NCI-H446 (cell line): ENCODE measurements at regions not wholly inside any gene's neighbourhood (a gene's known extent, or its start where the extent isn't known, plus 50 kb on each side); places are given as distances from the start of the nearest gene placed in this dataset.
A peak's percentile ranks its signal among the peaks of the same experiment; 100 is the strongest.
"Not testable (repeated sequence)": the region's sequence is repeated elsewhere in the genome, so short reads cannot be mapped to it uniquely, and the experiment has no call there.

Experiments
- DNase-seq, 2 experiments: peaks; one replicate each; lab custom pipeline; 2025; lab: John Stamatoyannopoulos, UW

DNA sequence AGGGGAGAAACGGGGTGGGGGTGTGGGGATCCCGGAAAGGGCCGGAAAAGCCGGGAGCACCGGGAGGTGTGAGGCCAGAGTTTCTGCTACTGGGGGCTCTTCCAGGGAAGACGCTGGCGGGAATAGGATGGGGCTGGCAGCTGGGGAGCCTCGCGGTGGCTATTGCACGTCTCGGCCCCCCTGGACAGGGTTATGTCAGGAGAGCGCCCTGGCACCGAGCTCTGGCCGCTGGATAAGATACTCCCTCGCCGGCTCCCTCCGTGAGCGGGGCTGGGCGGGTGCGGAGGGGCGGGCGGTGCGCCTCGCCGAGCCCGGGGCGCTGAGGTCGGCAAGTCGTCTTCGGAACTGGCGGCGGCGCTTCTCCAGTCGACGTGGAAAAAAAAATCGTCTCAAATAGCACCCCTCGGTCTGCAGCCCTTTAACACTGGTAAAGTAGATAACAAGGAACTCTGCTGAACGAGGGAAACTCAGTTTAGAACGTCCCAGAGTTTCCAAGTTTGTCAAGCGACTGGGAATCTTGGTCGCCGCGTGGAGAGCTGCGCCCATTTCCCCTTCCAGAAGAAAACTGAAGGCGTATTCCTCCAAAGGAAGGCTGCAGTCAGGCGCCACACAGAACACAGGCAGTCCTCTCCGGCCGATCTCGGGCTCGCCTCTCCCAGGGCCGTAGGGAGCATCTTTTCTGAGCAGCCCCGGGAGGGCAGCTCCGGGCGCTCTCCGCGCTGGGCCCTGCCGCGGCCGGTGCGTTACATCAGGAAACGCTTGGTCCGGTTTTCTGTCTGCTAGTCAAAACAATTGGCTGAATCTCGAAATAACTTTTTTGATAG lies 115.1 kb downstream of the KCNRG start:
- DNase-seq: no peak

- DNase-seq: no peak
These were observed 117.0 kb downstream of the KCNRG start for GRCh38 chr13:50131920-50132903.

- no peak for DNase-seq
These were observed 117.7 kb downstream of the KCNRG start for GRCh38 chr13:50132904-50133357.

GRCh38 chr13:50133358-50133953 lies 118.2 kb downstream of the KCNRG start:
- DNase-seq: no peak

DNA sequence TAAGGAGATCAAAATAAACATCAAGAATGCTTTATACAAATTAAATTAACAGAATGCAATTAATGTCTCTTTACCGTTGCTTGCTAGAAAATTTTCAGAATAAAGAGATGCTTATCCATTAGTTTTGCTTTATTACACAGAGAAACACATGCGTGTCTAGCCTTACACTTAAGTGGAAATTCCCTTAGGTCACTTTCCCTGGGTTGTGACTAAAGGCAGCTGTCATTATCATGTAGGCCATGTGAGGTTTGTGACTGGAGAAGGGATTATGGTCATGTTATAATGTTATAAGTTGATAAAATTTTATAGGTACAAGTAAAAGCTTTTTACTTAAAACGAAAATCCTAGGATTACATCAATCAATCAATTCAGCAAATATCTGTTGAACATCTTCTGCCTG lies 121.0 kb downstream of the KCNRG start:
- no peak for DNase-seq

- DNase-seq: no peak
These were observed 121.4 kb downstream of the KCNRG start for GRCh38 chr13:50136678-50137077.

DNA sequence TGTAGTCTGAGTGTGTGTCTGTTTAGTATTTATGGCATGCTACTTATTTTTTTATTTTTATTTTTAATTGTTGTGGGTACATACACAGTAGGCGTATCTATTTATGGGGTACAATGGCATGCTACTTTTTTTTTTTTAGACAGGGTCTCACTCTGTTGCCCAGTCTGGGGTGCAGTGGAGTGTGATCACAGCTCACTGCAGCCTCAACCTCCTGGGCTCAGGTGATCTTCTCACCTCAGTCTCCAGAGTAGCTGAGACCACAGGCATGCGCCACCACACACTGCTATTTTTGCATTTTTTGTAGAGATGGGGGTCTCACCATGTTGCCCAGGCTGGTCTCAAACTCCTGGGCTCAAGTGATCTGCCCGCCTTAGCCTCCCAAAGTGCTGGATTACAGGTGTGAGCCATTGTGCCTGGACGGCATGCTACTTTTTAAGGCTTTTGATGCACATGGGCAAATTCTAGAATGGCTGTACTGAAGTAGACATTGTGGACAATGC lies 124.2 kb downstream of the KCNRG start:
- not testable (repeated sequence) for DNase-seq

DNA sequence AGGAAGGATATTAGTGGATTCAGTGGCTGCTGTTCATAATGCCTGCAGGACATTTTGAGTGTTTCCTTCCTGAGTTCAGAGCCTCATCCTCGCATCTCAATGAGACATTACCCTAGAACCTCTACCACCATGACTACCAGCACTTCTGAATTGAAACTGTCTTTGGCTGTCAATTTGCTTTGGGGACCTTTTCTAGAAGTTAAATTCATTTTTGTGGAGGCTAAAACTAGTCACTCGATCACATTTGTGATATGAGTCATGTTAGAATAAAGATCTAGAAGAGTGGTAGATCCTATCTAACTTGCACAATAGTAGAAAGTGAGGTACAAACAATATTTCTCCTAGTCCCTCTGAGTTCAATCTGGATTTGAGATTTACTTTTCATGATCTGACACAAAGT lies 124.9 kb downstream of the KCNRG start:
- no peak for DNase-seq

DNA sequence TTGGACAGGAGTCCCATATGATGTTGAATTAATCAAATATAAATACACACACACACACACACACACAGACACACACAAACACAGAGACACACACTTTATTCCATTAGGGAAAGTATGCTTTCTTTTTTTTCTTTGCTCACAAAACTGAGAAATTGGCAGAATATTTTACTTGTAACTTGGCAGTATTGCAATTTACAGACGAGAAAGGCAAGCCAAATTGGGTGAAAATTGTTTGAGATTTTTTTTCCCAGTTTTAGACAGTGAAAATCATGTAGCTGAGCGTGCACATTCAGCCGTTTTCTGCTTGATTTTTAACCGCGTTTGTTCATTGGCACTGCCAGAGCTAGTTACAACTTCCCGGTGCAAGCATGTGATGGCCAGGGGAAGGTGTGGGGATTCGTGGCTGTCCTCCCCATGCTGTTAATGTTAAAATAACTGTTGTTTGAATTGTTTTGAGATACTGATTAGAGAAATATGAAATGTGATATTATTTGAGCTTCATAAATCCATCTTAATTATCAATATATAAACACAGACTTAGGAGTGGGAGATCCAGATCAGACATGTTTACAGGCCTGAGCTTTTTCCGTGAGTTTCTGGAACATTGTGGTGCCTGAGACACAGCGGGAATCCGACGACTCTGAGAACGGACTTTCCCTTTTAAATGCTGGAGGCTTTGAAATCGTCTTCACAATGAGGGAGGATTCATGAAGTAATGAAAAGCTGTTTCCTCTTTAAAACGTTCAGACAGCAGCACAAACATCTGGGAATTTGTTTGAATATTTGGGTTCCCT lies 125.5 kb downstream of the KCNRG start:
- peak in 1 of 2 experiments; percentile 9 for DNase-seq

- DNase-seq: no peak
These were observed 126.2 kb downstream of the KCNRG start for GRCh38 chr13:50141375-50141975.

DNA sequence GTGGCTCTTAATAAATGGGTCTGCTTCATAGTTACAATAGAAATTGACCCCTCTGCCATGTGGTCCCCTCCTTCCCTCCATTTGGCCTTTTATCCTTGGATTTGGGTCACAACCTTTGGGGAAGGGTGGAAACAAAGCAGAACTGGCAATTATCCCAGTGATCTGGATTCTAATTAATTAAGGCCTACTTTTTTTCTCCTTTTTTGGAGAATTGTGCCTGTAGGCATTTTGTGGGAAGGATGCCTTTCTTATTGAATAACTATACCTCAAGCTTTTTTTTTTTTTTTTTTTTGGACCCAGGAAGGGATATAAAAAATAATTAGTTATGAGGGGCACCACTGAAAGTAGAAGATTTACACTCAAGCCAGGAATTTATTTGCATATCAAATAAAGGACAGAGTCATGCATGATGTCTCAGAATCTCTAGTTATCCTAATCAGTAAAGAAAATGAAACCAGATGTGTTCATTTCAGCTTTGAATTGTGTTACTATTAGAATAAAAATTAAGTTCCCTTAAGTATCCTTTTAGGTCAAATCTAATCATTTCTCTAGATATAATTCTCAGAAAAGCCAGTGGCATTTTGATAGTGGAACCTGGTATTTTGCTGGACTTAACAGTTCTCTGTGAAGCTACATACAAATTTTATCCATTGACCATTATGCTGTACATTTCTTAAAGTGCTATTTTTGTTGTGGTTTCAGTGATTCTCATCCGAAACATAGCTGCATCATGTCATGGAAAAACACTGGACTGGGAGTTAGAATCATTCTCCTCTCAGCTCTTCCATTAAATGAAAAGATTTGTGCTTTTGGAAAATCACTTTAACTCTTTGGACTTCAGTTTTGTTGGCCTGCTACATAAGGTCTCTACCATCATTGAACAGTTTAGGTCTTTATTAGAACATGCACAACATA lies 129.3 kb downstream of the KCNRG start:
- DNase-seq: no peak

- DNase-seq: no peak
These were observed 134.0 kb downstream of the KCNRG start for GRCh38 chr13:50149214-50149613.

DNA sequence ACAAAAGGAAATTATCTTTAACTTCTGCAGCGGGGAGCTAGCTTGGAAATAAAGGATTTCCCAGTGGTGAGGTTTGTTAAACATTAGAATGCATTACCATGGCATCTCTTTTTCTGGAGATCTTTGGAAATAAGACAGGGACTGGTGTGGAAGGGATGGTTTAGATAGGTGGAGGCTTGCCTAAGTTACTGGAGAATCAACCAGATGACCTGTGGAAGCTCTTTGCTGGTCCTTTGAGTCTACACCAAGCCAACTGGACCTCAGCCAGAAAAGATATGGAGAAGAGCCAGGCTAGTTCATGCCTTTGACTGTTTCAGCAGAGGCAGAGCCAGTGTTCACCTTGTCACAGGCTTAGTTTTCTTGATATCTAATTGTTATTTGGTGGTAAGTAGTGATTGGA lies 134.7 kb downstream of the KCNRG start:
- DNase-seq: peak in 1 of 2 experiments; percentile 29

- no peak for DNase-seq
These were observed 137.0 kb downstream of the KCNRG start for GRCh38 chr13:50152224-50152623.

DNA sequence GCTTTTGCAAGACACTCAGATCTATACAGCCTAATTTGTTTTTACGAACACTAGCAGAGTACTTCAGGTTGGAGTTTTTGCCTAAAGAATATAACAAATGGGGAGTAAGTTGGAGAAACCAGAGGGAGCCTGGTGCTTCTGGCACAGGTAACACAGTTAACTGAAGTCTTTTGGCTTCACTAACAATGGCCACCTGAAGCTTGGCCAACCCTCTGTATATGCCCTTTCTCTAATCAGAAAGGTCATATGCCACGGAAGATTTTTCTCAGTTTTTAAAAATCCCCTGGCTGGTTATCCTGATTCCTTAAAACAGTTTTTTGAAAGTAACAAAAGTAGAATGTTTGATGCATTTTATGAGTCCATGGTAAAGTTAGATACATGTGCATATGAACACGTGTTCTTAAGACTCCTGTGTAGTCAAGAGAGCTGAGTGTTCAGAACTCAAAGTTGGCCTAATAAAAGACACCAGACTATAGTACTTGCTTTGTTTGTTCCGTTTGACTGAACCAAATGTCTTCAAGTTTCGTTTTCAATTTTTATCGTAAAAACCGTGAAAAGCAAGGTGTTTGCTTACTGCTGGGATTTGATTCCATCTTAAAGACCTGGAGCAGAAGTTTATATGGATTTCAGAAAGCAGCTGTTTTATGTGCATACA lies 137.5 kb downstream of the KCNRG start:
- no peak for DNase-seq

- no peak for DNase-seq
These were observed 138.2 kb downstream of the KCNRG start for GRCh38 chr13:50153401-50153800.

GRCh38 chr13:50153876-50154275 lies 138.6 kb downstream of the KCNRG start:
- no peak for DNase-seq

GRCh38 chr13:50154697-50155096 lies 139.5 kb downstream of the KCNRG start:
- DNase-seq: no peak

- no peak for DNase-seq
These were observed 140.9 kb downstream of the KCNRG start for GRCh38 chr13:50156140-50156539.
